SIG-M5 treated with dmso at 0.1 percent for 504 hours (cell line): ENCODE measurements at regions not wholly inside any gene's neighbourhood (a gene's known extent, or its start where the extent isn't known, plus 50 kb on each side); places are given as distances from the start of the nearest gene placed in this dataset.

Experiments
- DNase-seq: peaks from one replicate; lab custom pipeline; 2025; ENCODE audit not compliant: unreplicated experiment; lab: John Stamatoyannopoulos, UW

DNA sequence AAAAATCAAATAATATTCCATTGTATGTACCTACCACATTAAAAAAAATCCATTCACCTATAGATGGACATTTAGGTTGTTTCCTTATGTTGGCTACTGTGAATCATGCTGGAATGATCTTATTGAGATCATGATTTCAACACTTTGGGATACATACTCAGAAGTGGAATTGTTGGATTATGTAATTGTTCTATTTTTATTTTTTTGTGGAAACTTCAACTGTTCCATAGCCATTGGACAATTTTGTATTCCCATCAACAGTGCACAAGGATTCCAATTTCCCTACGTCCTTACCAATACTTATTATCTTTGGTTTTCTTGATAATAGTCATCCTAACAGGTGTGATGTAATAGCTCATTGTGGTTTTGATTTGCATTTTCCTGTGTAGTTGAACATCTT is 834.0 kb downstream of the MAFB start:
- DNase-seq: no peak

DNA sequence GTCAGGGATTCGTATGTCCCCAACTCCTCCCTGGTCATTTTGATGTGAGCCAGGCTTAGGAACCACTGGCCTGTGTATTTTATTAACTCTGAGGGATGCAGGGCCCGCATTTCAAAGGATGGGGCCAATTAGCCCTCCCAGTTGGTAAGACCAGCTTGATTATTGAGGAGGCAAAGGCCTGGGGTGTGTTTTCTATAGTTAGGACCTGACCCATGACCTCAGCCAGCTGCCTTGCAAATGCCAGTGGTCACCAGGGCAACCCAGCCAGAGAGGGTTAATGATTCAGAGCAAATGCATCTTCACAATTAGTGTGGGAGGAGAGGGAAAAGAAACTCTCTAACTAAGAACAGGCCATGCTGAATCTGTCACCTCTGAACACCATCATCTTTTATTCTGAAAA is 835.4 kb downstream of the MAFB start:
- DNase-seq: no peak

DNA sequence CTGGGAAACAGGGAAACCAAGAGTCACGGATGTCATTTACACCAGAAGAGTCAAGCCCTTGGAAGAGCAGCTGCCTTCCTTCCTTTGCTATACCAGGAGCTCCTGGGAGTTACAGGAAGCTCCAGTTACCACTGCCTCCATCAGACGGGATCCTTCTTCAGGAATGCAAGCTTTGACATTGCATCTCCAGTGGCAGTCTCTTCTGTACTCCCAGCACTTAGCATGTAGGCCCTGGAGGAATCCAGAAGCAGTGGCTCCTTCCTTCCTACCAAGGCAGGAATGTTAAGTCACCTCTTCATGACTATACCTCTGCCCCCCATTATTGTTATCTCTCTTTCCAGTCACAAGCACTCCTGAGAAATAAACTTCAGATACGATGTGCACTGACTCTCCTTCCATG is 836.0 kb downstream of the MAFB start:
- DNase-seq: no peak

DNA sequence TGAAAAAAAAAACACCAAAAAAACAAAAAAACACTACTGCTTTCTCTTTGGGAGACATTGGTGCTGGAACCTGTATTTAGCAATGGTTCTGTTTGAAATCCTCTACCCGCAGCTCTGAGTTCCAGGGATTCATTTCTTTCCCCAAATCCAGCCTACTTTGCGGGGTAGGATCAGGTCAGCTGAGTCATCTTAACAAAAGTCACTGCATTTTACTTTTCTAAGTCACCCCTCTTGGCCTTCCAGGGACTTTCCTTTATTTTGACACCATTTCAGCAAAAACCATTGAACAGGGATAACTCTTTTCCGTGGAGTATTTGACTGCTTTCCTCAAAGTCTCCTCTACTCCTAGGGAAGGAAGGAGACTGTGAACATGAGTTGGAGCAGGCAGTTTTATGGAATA is 837.6 kb downstream of the MAFB start:
- no peak for DNase-seq

DNA sequence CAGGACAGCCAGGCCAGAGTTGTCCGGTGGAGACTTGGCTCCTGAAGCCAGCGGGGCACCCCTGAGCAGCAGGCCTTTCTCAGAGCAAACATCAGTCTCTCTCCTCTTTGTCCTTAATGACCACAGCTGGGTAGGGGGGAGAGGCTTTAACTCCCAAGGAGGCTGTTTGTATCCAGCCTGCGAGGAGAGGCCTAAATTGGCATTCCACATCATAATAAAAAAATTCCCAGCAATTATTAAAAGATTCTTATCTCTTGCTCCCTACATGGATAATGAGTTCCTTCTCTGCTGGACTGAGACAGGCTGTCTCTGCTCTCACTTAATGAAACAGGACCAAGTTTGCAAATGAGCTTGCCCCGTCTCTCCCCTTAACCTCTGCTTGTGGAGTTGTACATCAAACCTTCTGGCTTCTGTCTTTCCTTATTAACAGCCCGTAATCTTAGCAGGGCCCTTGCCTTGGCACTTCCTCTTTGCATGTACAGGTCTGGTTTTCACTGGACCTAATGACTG is 838.2 kb downstream of the MAFB start:
- DNase-seq: no peak

DNA sequence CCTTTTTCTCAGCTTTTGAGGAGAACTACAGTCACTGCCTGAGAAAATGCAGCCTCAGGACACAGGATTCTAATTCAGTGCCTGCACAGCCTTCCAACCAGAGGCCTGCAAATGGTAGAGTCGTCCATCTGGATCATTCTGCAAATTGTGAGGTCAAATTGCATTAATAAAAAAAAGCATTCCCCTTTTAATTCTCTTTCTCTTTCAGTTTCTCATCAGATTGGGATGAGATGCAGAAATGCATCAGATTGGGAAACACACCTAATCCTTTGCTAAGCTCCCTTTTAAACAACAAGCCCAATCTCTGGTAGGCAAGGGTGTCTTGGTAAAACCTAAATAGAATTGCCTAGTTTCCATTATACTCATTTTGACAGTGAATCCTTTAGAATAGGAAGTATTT is 838.8 kb downstream of the MAFB start:
- no peak for DNase-seq

DNA sequence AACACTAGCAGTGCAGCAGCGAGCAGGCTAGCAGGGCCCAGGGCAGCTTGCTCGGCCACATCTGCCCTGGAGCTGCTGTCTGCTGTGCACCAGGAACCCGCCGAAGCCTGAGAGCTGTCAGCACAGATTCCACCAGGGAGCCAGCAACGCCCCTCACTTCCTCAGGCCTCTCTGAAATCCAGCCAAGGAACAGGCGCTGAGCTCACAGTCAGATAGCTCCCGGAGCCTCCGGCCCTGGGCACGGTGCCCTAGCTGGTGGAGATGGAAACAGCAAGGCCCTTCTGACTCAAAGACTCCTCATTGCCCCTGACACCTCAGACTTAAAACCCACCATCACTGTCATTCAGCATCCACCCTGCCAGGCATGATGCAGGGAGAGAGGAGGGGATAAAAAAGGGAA is 839.4 kb downstream of the MAFB start:
- no peak for DNase-seq

DNA sequence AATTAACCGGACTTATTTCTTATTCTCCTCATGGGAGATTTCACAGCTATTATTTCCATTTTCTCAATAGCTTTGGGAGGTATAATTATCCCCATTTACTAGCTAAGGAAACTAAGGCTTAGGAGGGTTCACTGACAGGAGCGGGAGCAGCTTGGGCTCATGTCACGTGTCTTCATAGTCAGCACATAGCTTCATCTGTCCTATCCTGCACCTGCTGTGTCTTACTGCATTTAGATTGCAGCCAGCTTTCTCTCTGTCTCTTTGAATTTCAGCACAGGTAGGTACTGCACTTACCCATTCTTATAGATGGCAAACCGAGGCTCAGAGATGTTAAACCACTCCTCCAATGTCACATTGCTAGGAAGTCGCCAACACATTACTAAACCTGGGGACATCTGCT is 839.9 kb downstream of the MAFB start:
- DNase-seq: no peak

DNA sequence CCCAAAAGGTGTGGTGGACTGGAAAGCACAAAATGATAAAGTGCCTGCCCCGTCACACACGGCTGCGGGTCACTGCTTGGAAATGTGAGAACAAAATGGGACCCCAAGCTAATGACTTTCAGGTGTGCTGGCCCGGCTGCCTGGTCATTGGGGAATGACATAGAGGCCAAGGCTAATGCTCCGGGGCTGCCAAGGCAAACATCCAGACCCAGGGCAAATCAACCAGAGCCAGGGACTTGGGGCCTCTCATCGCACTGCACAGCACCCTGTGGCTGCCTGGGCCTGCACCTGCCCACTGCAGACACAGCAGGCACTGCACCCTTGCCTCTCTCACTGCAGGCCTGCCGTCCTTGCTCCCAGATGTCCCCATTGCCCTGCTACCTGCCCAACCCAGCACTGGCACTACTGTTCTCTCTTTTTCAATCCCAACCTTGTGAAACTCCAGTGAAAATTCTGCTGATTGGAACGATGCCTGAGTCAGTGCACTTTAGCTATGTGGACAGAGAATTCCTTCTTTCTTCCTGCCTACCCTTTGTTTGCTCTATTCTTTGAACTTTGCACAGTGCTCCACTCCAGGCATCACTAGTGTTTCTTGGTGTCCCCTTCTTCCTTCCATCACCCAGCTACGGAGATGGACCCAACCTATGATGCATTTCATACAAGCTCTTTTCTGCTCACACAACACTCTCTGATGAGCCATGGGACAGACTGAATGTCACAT is 849.5 kb downstream of the MAFB start:
- DNase-seq: no peak

DNA sequence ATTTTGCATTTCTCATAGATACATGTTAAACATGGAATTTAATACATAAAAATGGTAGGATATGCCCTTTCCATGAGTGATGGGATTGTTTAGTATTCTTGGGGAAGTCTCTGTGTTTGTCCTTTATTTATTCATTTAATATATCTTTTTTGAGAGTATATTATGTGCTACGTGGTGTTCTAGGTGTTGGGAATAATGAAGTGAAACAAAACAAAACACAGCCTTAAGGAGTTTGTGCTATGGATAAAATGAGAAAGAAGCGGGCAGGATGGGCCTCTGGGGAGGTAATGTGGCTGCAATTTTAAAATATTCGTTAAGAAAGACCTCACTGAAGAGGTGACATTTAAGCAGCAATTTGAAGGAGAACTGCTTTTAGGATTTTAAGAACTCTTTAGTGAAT is 851.5 kb downstream of the MAFB start:
- DNase-seq: no peak

DNA sequence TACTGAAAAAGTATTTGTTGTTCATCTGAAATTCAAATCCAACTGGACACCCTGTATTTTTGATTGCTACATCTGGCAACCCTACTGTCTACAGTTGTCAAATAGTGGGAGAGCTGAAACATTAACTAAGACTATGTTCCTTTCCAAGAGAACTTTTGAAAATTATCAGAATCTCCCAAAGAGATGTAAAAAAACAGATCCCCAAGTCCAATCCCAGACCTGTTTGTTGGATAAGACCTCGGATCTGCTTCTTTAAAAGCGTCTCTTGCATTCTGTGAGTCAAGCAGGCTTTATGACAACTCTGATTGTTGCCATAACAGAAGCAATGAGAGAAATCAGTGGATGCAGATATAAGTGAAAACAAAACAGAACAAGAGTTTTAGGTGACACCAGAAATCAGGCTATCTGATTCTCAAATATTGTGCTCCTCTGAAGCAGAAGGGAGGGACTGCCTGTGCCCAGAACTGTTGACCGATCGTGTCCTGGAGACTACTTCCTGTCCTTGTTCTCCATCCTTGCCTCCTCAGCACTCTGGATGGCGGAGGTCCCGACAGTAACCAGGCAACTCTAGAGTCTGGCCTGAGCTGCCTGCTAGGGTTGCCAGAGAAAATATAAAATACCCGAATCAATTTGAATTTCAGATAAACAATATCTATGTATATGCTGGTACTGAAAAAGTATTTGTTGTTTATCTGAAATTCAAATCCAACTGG is 853.8 kb downstream of the MAFB start:
- no peak for DNase-seq

DNA sequence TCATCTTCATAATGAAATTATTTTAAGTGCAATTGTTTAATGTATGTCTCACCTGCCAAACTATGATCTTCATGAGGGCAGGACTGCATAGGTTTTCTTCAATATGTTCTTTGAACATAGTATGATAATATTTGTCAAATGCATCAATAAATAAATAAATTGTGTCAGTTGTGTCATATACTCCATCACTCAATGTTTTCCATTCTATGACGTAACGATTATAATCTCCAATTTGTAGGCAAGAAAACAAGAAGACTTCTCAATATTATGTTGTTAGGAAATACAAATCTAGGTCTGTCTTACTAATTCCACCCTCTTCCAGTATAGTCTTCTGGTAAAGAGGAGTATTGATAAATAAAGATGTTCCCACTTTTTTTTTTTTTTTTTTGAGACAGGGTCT is 858.1 kb downstream of the MAFB start:
- no peak for DNase-seq

DNA sequence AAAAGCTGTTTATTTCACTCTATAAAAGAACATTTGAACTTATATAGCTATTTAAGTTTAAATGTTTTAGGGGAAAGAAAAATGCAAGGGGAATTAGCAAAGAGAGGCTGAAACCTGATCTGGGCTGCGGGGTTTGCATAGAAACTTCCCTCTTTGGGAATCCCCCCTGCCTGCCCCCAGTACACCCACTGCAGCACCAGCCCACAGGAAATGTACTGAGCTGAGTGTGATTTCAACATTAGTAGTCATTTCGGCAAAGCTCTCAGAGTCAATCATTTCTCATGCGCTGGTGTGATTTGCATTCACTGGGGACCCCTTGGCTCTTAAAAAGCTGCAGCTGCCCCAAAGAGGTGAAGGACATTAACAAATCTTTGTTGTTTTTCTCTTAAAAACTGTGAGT is 859.4 kb downstream of the MAFB start:
- DNase-seq: no peak

DNA sequence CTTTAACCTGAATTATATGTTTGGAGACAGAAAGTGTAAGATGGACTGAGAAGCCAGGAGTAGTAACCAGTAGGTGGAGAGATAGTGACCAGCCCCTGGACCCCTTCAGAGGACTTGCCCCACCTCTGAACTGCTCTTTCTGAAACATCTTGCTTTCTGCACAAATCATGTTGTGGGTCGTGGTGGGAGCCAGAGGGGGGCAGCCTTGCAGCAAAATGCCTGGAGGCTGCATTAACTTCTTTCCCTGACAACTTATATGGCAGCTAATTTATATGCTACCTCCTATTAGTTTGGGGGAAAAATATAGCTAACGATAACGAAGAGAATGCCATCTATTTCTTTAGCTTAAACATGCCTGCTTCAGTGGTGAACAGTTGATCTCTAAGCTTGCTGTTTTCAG is 859.8 kb downstream of the MAFB start:
- no peak for DNase-seq

DNA sequence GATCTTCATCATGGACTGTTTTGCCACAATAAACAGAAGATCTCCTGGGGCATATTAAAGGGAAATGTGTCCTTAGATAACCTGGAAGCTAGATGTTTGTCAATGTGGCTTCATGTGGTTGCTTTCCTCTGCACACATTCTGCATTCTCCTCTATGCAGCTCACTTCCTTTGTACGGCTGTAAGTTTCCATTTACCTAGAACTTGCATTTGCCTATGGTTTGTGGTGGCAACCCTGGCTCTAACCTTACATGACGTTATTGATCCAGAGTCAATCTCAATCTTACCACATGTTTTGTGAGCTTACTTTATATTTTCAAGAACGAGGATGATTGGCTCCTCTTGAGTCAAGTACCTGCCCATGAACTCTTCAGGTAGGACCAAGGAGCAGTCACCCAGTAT is 863.1 kb downstream of the MAFB start:
- no peak for DNase-seq

DNA sequence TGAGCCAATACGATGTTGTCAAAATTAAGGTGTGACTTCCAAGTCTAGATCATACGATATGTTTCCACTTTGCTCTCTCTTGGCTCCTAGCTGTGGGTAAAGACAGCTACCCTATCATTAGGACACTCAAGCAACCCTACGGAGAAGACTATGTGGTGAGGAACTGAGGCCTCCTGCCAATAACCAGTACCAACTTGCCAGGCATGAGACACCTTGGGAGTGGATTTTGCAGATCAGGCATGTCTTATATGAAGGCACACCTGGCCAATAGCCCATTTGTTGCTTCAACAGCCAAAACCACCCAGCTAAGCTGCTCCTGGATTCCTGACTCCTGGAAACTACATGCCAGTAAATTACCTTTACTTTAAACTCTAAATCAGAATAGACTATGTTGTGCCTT is 863.4 kb downstream of the DHX35 start:
- no peak for DNase-seq

DNA sequence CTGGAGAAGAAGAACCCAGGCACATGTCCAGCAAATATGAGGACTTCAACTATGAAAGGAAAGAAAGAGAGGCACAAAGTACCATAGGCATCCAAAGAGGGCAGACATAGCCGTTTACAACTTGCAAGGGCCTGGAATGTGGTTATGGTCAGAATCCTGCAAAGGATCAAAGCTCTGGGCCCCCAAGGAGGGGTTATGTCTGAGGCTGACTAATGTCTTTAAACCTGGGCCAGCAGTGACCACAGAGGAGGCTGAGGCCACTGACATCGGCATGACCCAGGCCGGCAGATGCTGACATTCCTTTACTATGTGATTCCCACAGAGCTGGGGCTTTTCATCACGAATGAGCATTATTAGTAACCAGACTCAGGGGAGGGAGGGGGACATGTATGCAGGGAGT is 861.1 kb downstream of the DHX35 start:
- no peak for DNase-seq

DNA sequence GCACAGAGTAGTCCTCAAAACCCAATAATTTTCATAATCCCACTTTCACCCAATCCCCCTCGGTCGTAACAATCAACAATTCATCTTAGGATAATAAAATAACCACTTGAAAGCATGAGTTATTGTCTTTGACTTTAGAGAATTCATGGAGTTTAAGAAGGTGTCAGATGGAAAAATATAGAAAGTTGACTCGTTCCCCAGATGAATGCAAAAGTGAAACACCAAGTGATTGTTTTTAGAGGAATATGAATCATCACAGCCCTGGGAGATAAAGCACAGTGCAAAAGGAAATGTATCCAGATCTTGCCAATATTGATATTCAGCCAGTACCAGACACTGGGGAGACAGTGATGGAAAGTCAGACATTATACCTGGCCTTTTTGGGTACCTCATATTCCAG is 860.5 kb downstream of the DHX35 start:
- no peak for DNase-seq

DNA sequence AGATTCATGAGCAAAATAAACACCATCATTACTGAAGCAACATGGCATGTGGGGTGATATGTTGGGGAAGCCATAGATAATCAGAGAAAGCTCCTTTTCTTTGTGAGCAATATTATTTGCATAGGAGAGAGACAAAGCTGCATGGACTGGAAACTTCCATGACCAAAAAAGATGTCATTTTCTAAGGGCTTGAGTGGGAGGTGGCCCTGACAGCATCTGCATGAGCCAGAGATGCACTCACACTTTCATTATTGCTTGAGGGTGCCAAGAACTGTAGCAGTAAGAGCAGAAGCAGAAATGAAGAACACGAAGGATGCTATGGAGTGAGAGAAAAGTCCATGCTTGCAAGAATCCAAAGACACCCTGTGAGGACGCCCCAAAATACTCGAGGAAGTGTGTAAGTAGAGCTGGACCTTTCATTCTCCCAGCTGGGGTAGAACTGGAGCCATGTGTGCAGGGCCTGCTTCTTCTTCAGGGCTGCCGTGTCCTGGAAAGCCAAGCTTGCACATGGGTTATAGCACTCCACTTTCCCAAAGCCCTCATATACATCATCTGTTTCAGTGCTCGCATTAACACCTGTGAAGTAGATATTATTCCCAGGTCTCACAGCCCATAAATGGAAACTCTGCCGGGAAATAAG is 851.2 kb downstream of the DHX35 start:
- DNase-seq: no peak

DNA sequence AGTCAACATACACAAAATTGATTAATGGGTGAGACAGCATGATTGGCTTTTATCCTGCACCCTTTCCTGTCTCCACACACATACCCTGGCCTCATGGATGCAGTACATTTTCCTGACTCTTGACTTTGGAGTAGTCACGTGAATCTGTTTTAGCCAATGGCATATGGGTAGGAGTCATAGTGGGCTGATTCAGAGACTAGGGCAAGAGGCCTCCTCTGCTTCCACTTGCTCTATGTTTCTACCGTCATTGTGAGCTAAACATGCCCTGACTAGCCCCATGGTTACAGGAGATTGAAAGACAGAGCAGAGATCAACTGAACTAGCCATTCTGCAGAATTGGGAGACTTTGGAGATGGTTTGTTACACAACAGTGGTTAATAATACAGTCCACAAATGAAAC is 850.0 kb downstream of the DHX35 start:
- DNase-seq: no peak

DNA sequence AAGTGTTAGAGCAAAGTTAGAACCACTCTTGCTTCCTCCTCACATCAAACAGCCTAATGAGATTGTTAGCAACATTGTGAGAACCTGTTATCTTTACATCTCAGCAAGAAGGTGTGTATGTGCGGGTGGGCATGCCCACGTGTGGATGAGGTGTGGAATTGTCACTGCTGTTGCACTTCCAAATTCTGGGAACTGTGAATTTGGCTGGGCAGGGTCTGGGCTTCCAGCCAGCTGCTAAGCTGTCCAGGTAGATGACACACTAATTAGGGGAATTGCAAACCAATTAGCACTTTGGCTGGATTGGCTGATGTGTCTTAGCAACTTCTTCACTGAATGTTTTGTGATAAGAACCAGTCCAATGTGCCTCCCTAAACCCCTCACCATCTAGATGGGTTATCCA is 848.2 kb downstream of the DHX35 start:
- no peak for DNase-seq

DNA sequence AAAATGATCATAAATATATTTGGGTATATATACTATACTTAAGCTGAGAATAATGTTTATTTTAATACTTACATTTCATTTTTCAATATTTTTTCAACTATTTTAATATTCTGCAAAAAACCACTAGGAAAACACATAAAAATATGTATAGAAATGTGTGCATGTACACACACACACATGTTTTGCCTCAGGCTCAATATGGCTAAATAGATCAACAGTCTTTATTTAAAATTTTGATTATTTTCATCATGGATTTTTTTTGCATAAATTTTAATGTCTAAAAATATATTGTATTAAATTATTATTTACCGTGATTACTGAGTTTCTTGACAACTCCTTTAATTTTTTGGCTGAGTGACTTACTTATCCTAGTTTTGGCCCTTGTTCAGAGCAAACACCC is 846.5 kb downstream of the DHX35 start:
- DNase-seq: no peak
